ENCODE measurements at regions not wholly inside any gene's neighbourhood (a gene's known extent, or its start where the extent isn't known, plus 50 kb on each side); places are given as distances from the start of the nearest gene placed in this dataset.

DNA sequence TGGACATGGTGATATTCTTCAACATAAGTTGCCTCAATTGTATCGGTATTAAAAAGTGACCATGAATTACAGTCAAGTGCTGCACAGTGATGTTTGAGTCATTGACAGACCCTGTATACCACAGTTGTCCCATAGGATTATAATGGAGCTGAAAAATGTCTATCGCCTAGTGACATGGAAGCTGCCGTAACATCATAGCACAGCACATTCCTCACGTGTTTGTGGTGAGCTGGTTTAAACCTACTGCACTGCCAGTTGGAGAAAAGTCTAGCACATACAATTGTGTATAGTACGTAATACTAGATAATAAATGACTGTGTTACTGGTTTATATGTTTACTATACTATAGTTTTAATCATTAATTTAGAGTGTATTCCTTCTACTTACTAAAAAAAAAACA is 150.2 kb downstream of the CDH26 start:
- TF ChIP-seq, protein P1, sequence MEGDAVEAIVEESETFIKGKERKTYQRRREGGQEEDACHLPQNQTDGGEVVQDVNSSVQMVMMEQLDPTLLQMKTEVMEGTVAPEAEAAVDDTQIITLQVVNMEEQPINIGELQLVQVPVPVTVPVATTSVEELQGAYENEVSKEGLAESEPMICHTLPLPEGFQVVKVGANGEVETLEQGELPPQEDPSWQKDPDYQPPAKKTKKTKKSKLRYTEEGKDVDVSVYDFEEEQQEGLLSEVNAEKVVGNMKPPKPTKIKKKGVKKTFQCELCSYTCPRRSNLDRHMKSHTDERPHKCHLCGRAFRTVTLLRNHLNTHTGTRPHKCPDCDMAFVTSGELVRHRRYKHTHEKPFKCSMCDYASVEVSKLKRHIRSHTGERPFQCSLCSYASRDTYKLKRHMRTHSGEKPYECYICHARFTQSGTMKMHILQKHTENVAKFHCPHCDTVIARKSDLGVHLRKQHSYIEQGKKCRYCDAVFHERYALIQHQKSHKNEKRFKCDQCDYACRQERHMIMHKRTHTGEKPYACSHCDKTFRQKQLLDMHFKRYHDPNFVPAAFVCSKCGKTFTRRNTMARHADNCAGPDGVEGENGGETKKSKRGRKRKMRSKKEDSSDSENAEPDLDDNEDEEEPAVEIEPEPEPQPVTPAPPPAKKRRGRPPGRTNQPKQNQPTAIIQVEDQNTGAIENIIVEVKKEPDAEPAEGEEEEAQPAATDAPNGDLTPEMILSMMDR (conservative IDR thresholded peaks at IDR 0.05; ENCODE audit: low read depth, low read length) = no peak
- TF ChIP-seq RFX5 (IDR thresholded peaks at IDR 0.05; ENCODE audit: low read depth, low read length) (no peak), RCOR1 (IDR thresholded peaks at IDR 0.05; ENCODE audit: insufficient replicate concordance, low read length) (no peak), POLR2A (IDR thresholded peaks at IDR 0.05; ENCODE audit: low read depth, low read length) (no peak), CEBPB (IDR thresholded peaks at IDR 0.05; ENCODE audit: low read depth, low read length) (no peak), MAZ (IDR thresholded peaks at IDR 0.05; ENCODE audit: borderline replicate concordance, low read depth, low read length) (no peak), SMC3 (IDR thresholded peaks at IDR 0.05; ENCODE audit: low read depth, low read length) (no peak), CHD1 (IDR thresholded peaks at IDR 0.05; ENCODE audit: low read depth, low read length) (no peak), BHLHE40 (IDR thresholded peaks at IDR 0.05; ENCODE audit: low read depth, low read length) (no peak), RAD21 (IDR thresholded peaks at IDR 0.05; ENCODE audit: low read length) (no peak), MAFK (IDR thresholded peaks at IDR 0.05; ENCODE audit: low read depth, low read length) (no peak), NFE2L2 (IDR thresholded peaks at IDR 0.05; ENCODE audit: low read depth, low read length) (no peak)
- TF ChIP-seq, protein P2, sequence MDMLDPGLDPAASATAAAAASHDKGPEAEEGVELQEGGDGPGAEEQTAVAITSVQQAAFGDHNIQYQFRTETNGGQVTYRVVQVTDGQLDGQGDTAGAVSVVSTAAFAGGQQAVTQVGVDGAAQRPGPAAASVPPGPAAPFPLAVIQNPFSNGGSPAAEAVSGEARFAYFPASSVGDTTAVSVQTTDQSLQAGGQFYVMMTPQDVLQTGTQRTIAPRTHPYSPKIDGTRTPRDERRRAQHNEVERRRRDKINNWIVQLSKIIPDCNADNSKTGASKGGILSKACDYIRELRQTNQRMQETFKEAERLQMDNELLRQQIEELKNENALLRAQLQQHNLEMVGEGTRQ (IDR thresholded peaks at IDR 0.05; ENCODE audit: low read depth, low read length) = no peak
- TF ChIP-seq, protein P3, sequence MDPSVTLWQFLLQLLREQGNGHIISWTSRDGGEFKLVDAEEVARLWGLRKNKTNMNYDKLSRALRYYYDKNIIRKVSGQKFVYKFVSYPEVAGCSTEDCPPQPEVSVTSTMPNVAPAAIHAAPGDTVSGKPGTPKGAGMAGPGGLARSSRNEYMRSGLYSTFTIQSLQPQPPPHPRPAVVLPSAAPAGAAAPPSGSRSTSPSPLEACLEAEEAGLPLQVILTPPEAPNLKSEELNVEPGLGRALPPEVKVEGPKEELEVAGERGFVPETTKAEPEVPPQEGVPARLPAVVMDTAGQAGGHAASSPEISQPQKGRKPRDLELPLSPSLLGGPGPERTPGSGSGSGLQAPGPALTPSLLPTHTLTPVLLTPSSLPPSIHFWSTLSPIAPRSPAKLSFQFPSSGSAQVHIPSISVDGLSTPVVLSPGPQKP (IDR thresholded peaks at IDR 0.05; ENCODE audit: borderline replicate concordance, low read depth, low read length) = no peak
